Hepatocyte (in vitro differentiated cells): ENCODE measurements at regions not wholly inside any gene's neighbourhood (a gene's known extent, or its start where the extent isn't known, plus 50 kb on each side); places are given as distances from the start of the nearest gene placed in this dataset.

Experiments
- EZH2 ChIP-seq: fragments of 200-600 bp; sonication (generic); IDR thresholded peaks from 2 replicates; pipeline ENCODE4 v1.6.1; 2016; ENCODE audit warnings: antibody characterized with exemption, mild to moderate bottlenecking, borderline replicate concordance
- TF ChIP-seq, protein P1 (sequence below): fragments of 200-600 bp; sonication (generic); IDR thresholded peaks from 2 replicates; pipeline ENCODE4 v1.5.1; 2016; ENCODE audit warnings: antibody characterized with exemption, mild to moderate bottlenecking; ENCODE audit not compliant: poor library complexity

DNA sequence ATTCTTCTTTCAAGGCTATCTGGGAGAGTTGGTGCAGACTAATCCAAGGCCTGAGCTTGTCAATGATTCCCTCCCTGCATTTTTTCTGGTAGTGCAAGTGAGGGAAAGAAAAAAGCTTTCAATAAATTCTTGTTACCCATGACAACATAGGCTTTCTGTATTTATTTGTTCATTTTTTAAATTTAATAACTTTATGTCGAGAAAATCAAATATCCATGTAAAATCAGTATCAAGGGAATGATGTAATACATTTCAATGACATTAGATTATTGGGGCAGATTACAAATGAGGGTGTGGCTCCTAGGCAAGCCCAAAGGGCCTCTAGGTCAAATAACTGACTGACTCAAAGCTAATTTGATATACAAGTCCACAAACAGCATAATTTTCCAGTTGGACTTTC is 104.0 kb downstream of the GJA1 start:
- TF ChIP-seq, protein P1, sequence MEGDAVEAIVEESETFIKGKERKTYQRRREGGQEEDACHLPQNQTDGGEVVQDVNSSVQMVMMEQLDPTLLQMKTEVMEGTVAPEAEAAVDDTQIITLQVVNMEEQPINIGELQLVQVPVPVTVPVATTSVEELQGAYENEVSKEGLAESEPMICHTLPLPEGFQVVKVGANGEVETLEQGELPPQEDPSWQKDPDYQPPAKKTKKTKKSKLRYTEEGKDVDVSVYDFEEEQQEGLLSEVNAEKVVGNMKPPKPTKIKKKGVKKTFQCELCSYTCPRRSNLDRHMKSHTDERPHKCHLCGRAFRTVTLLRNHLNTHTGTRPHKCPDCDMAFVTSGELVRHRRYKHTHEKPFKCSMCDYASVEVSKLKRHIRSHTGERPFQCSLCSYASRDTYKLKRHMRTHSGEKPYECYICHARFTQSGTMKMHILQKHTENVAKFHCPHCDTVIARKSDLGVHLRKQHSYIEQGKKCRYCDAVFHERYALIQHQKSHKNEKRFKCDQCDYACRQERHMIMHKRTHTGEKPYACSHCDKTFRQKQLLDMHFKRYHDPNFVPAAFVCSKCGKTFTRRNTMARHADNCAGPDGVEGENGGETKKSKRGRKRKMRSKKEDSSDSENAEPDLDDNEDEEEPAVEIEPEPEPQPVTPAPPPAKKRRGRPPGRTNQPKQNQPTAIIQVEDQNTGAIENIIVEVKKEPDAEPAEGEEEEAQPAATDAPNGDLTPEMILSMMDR = no peak
- TF ChIP-seq EZH2 = no peak
